ENCODE measurements at regions not wholly inside any gene's neighbourhood (a gene's known extent, or its start where the extent isn't known, plus 50 kb on each side); places are given as distances from the start of the nearest gene placed in this dataset.
"Not testable (repeated sequence)": the region's sequence is repeated elsewhere in the genome, so short reads cannot be mapped to it uniquely, and the experiment has no call there.

DNA sequence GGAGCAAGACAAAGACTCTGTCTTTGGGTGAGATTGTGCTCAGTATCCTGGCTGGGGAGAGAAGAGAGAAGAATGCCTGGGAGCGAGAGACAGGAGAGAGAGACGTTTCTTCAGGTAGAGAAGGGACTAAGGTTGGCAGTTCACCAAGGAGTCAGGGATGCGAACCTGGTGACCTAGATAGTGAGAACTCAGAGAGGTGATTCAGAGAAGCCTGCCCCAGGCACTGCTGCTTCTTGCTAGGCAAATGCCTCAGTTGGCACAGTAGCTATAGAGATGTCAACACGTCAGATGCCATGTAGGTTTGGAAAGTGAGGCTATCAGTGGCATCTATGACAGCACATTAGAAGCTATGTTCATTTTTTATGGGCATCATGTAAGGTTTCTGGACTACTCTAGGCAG is 231.6 kb upstream of the VLDLR start:
- TF ChIP-seq, protein P1, sequence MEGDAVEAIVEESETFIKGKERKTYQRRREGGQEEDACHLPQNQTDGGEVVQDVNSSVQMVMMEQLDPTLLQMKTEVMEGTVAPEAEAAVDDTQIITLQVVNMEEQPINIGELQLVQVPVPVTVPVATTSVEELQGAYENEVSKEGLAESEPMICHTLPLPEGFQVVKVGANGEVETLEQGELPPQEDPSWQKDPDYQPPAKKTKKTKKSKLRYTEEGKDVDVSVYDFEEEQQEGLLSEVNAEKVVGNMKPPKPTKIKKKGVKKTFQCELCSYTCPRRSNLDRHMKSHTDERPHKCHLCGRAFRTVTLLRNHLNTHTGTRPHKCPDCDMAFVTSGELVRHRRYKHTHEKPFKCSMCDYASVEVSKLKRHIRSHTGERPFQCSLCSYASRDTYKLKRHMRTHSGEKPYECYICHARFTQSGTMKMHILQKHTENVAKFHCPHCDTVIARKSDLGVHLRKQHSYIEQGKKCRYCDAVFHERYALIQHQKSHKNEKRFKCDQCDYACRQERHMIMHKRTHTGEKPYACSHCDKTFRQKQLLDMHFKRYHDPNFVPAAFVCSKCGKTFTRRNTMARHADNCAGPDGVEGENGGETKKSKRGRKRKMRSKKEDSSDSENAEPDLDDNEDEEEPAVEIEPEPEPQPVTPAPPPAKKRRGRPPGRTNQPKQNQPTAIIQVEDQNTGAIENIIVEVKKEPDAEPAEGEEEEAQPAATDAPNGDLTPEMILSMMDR (IDR thresholded peaks at IDR 0.05; ENCODE audit: extremely low read depth, missing control alignments) = no peak
- DNase-seq (ENCODE audit: low spot score) = no peak

DNA sequence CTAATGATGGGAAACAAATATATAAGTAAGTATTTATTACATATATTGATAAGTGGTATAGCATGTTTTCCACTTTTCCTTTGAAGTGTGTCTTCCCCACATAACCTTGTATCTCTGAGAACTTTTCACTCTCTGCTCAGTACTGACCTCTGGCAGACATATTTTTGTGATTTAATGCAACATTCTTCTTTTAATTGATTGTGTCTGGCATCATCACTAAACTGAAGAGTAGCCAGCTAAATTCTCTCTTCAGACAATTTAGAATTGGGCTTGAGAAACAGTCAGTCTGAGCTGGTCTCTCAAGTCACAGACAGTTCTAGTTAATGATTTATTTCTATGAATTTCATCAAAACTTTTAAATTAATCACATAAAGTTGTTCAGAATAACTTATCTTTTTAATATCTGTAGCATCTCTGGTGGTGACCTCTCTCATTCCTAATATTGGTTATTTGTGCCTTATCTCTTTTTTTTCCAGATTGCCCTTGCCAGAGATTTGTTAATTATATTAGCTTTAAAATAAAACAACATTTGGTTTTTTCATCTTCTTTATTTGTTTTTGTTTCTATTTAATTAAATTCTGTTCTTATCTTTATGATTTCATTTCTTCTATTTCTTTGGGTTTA is 230.0 kb upstream of the VLDLR start:
- DNase-seq (ENCODE audit: low spot score) = not testable (repeated sequence)

DNA sequence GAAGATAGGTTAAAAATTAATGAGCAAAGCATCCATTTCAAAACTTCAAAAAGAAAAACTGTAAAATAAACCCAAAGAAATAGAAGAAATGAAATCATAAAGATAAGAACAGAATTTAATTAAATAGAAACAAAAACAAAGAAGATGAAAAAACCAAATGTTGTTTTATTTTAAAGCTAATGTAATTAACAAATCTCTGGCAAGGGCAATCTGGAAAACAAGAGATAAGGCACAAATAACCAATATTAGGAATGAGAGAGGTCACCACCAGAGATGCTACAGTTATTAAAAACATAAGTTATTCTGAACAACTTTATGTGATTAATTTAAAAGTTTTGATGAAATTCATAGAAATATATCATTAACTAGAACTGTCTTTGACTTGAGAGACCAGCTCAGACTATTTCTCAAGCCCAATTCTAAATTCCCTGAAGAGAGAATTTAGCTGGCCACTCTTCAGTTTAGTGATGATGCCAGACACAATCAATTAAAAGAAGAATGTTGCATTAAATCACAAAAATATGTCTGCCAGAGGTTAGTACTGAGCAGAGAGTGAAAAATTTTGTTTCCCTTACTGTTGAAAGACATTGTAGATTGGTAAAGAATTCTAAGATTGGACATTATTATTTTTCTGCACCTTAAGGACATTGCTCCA is 227.4 kb upstream of the VLDLR start:
- not testable (repeated sequence) for DNase-seq (ENCODE audit: low spot score)

GRCh38 chr9:2395814-2396612 is 225.6 kb upstream of the VLDLR start:
- TF ChIP-seq, protein P1 (IDR thresholded peaks at IDR 0.05; ENCODE audit: extremely low read depth, missing control alignments) = no peak
- no peak for DNase-seq (ENCODE audit: low spot score)

DNA sequence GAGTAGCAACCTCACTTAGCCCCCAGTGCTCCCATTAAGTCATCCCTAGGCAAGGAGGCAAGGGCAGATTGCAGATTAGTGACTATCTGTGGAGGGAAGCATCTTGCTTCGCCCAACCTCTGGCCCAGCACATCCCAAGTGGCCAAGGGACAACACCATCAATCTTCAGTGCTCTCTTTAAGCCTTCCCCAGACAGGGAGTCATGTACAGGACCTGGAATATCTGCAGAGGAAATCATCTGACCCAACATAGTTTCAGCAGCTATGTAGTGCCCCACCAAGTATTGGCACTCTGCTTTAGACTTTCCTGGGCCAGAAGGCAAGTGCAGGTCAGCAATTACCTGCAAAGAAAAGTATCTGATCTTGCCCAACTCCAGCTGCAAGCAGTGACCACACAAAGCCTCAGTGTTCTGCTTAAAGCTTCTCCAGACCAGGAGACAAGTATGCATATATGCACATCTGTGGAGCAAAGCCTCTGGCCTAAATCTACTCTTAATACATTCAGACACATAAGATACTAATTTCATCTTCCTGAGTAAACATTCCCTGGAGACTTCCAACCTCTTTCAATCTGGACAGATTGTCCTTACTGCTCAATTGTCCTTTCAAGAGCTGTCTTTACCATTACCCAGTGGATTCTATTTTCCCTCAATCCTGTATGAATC is 224.8 kb upstream of the VLDLR start:
- DNase-seq (ENCODE audit: low spot score) = no peak

DNA sequence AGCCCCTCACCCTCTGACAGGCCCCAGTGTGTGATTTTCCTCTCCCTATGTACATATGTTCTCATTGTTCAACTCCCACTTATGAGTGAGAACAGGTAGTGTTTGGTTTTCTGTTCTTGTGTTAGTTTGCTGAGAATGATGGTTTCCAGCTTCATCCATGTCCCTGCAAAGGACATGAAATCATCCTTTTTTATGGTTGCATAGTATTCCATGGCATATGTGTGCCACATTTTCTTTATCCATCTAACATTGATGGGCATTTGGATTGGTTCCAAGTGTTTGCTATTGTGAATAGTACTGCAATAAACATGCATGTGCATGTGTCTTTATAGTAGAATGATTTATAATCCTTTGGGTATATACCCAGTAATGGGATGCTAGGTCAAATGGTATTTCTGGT is 223.7 kb upstream of the VLDLR start:
- not testable (repeated sequence) for DNase-seq (ENCODE audit: low spot score)

More for the DNA sequence above, 224.8 kb upstream of the VLDLR start:
- TF ChIP-seq, protein P1 (IDR thresholded peaks at IDR 0.05; ENCODE audit: extremely low read depth, missing control alignments) = no peak

GRCh38 chr9:2401746-2402145 is 219.8 kb upstream of the VLDLR start:
- DNase-seq (ENCODE audit: low spot score) = not testable (repeated sequence)

DNA sequence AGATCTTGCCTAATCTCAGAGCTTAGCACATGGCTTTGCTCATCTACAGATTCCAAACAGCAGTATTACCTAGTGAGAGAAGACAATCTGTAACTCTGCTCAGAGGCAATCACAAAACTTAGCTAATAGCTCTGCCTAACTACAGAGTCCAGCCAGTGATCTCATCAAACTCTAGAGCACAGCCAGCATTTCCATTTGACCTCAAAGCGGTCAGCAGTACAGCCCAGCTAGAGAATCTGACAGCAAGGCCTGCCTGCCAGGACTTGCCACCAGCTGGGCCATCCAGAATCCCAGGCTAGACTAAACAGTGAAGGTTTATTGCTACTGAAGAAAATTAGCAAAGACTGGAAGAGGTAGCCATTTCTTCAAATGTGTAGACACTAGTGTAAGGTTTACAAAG is 217.9 kb upstream of the VLDLR start:
- DNase-seq (ENCODE audit: low spot score) = no peak
- TF ChIP-seq, protein P1 (IDR thresholded peaks at IDR 0.05; ENCODE audit: extremely low read depth, missing control alignments) = no peak

GRCh38 chr9:2406252-2406651 is 215.3 kb upstream of the VLDLR start:
- TF ChIP-seq, protein P1 (IDR thresholded peaks at IDR 0.05; ENCODE audit: extremely low read depth, missing control alignments) = no peak
- no peak for DNase-seq (ENCODE audit: low spot score)

All from GM20000 (cell line).